Ovary (tissue), 3 donors: ENCODE measurements at regions not wholly inside any gene's neighbourhood (a gene's known extent, or its start where the extent isn't known, plus 50 kb on each side); places are given as distances from the start of the nearest gene placed in this dataset.

Experiments used
- EP300 ChIP-seq: sonication (generic); formaldehyde crosslinking; IDR thresholded peaks from one replicate; pipeline ENCODE4 v1.6.1; 2017; ENCODE audit warnings: antibody characterized with exemption
- POLR2A ChIP-seq: fragments of 450-650 bp; IDR thresholded peaks from one replicate; pipeline ENCODE4 v1.6.1; 2017; ENCODE audit warnings: antibody characterized with exemption, mild to moderate bottlenecking, moderate library complexity
- TF ChIP-seq, protein P1 (sequence below), 3 donors: fragments of 450-650 bp in 2 of 3; fragments of 200-600 bp in 1 of 3; IDR thresholded peaks; one replicate each; pipeline versions ENCODE4 v1.5.1 to v1.8.0; 2016 to 2022; ENCODE audit warnings: antibody characterized with exemption in 3 of 3, mild to moderate bottlenecking in 1 of 3
- donor health status: DM: no; HTN: no; CAD: no.

DNA sequence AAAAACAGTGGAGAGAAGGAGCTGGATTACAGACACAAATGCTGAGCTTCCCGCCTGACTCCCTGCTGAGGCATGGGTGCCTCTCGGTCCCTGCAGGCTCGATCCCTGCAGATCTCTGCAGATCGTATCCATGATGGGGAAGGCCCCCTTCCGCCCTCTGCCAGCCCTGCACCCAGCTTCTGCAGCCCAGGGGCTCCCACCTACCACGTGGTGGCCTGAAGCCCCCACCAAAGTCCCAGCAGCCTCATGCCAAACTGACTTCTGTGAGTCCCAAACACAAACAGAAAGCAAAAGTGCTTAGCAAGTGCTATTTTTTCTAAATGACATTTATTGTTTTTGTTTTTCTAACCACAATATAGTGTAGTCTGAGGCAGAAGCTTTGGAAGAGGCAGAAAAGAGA is 127.1 kb upstream of the CHST15 start:
- no peak for TF ChIP-seq POLR2A
- TF ChIP-seq, protein P1, sequence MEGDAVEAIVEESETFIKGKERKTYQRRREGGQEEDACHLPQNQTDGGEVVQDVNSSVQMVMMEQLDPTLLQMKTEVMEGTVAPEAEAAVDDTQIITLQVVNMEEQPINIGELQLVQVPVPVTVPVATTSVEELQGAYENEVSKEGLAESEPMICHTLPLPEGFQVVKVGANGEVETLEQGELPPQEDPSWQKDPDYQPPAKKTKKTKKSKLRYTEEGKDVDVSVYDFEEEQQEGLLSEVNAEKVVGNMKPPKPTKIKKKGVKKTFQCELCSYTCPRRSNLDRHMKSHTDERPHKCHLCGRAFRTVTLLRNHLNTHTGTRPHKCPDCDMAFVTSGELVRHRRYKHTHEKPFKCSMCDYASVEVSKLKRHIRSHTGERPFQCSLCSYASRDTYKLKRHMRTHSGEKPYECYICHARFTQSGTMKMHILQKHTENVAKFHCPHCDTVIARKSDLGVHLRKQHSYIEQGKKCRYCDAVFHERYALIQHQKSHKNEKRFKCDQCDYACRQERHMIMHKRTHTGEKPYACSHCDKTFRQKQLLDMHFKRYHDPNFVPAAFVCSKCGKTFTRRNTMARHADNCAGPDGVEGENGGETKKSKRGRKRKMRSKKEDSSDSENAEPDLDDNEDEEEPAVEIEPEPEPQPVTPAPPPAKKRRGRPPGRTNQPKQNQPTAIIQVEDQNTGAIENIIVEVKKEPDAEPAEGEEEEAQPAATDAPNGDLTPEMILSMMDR (IDR thresholded peaks at IDR 0.05): no peak
- TF ChIP-seq EP300: no peak
